HUES48 (cell line): ENCODE measurements at regions not wholly inside any gene's neighbourhood (a gene's known extent, or its start where the extent isn't known, plus 50 kb on each side); places are given as distances from the start of the nearest gene placed in this dataset.
"Not testable (repeated sequence)": the region's sequence is repeated elsewhere in the genome, so short reads cannot be mapped to it uniquely, and the experiment has no call there.

Source experiments
- H3K27ac ChIP-seq: one replicate; pipeline ENCODE4 v1.7.0; 2013; ENCODE audit warnings: low read depth, low read length, inconsistent platforms
- H3K27me3 ChIP-seq: 2 replicates; pipeline ENCODE4 v1.6.1; 2013; ENCODE audit warnings: mild to moderate bottlenecking, low read length; ENCODE audit not compliant: control insufficient read depth, insufficient read depth
- H3K36me3 ChIP-seq: 2 replicates; pipeline ENCODE4 v1.6.1; 2013; ENCODE audit warnings: low read length; ENCODE audit not compliant: control insufficient read depth, insufficient read depth
- H3K4me1 ChIP-seq: 2 replicates; pipeline ENCODE4 v1.6.1; 2013; ENCODE audit warnings: mild to moderate bottlenecking, low read length; ENCODE audit not compliant: control insufficient read depth, insufficient read depth
- H3K4me3 ChIP-seq: 2 replicates; pipeline ENCODE4 v1.5.1; 2013; ENCODE audit warnings: mild to moderate bottlenecking, low read depth, low read length
- H3K9ac ChIP-seq: 2 replicates; pipeline ENCODE4 v1.6.1; 2013; ENCODE audit warnings: mild to moderate bottlenecking, low read depth, low read length, moderate library complexity
- H3K9me3 ChIP-seq: 2 replicates; pipeline ENCODE4 v1.6.1; 2013; ENCODE audit warnings: low read length; ENCODE audit not compliant: control insufficient read depth, insufficient read depth

GRCh38 chr11:87604350-87604749, 566.6 kb downstream of the TMEM135 start:
- no peak overlapping the region for H3K27ac ChIP-seq
- no peaks in the 10 kb centered on the region for H3K4me1 ChIP-seq
- no peaks in the 10 kb centered on the region for H3K36me3 ChIP-seq
- no peak overlapping the region for H3K9ac ChIP-seq
- no peak overlapping the region for H3K4me3 ChIP-seq
- H3K27me3 ChIP-seq: no peaks in the 10 kb centered on the region
- H3K9me3 ChIP-seq: no peaks in the 10 kb centered on the region

- Histone ChIP-seq H3K9me3 (no peaks in the 10 kb centered on the region), H3K27me3 (no peaks in the 10 kb centered on the region), H3K9ac (no peak overlapping the region), H3K4me1 (no peaks in the 10 kb centered on the region), H3K4me3 (no peak overlapping the region), H3K27ac (no peak overlapping the region), H3K36me3 (no peaks in the 10 kb centered on the region)
These were observed 566.2 kb downstream of the TMEM135 start for GRCh38 chr11:87603887-87604286.

GRCh38 chr11:87602776-87603175, 565.0 kb downstream of the TMEM135 start:
- Histone ChIP-seq H3K4me3 (no peak overlapping the region), H3K4me1 (no peaks in the 10 kb centered on the region)

GRCh38 chr11:87600938-87601337, 563.2 kb downstream of the TMEM135 start:
- no peak overlapping the region for H3K9ac ChIP-seq
- no peaks in the 10 kb centered on the region for H3K9me3 ChIP-seq
- no peaks in the 10 kb centered on the region for H3K4me1 ChIP-seq
- H3K27ac ChIP-seq: no peak overlapping the region
- no peaks in the 10 kb centered on the region for H3K27me3 ChIP-seq
- H3K4me3 ChIP-seq: no peak overlapping the region
- no peaks in the 10 kb centered on the region for H3K36me3 ChIP-seq

More at GRCh38 chr11:87602776-87603175, 565.0 kb downstream of the TMEM135 start:
- Histone ChIP-seq H3K36me3 (no peaks in the 10 kb centered on the region), H3K9ac (no peak overlapping the region), H3K9me3 (no peaks in the 10 kb centered on the region), H3K27me3 (no peaks in the 10 kb centered on the region), H3K27ac (no peak overlapping the region)

GRCh38 chr11:87597725-87598124, 560.0 kb downstream of the TMEM135 start:
- Histone ChIP-seq H3K9ac (no peak overlapping the region), H3K27me3 (no peaks in the 10 kb centered on the region), H3K4me1 (no peaks in the 10 kb centered on the region), H3K9me3 (no peaks in the 10 kb centered on the region), H3K4me3 (no peak overlapping the region), H3K36me3 (no peaks in the 10 kb centered on the region), H3K27ac (no peak overlapping the region)

- Histone ChIP-seq H3K9me3 (no peaks in the 10 kb centered on the region), H3K36me3 (no peaks in the 10 kb centered on the region), H3K9ac (no peak overlapping the region), H3K27ac (no peak overlapping the region), H3K4me1 (no peaks in the 10 kb centered on the region), H3K4me3 (no peak overlapping the region), H3K27me3 (no peaks in the 10 kb centered on the region)
These were observed 558.4 kb downstream of the TMEM135 start for GRCh38 chr11:87596176-87596575.

- Histone ChIP-seq H3K27me3 (no peaks in the 10 kb centered on the region), H3K36me3 (no peaks in the 10 kb centered on the region), H3K4me1 (no peaks in the 10 kb centered on the region), H3K4me3 (no peak overlapping the region), H3K9me3 (no peaks in the 10 kb centered on the region), H3K9ac (no peak overlapping the region), H3K27ac (no peak overlapping the region)
These were observed 551.3 kb downstream of the TMEM135 start for GRCh38 chr11:87589082-87589481.

GRCh38 chr11:87585613-87586012, 547.9 kb downstream of the TMEM135 start:
- H3K4me3 ChIP-seq, H3K36me3 ChIP-seq, H3K9ac ChIP-seq, H3K27ac ChIP-seq, H3K27me3 ChIP-seq, H3K9me3 ChIP-seq, H3K4me1 ChIP-seq: not testable (repeated sequence)

- no peaks in the 10 kb centered on the region for H3K36me3 ChIP-seq
- no peak overlapping the region for H3K9ac ChIP-seq
- H3K9me3 ChIP-seq: no peaks in the 10 kb centered on the region
- H3K27me3 ChIP-seq: no peaks in the 10 kb centered on the region
- no peak overlapping the region for H3K27ac ChIP-seq
- no peaks in the 10 kb centered on the region for H3K4me1 ChIP-seq
- H3K4me3 ChIP-seq: no peak overlapping the region
These were observed 546.2 kb downstream of the TMEM135 start for GRCh38 chr11:87583931-87584330.

GRCh38 chr11:87575088-87575487, 537.4 kb downstream of the TMEM135 start:
- 0 out of 2 replicates have a peak, but pooled peaks cover 3% of the 10 kb centered on the region for H3K9me3 ChIP-seq
- H3K27me3 ChIP-seq: no peaks in the 10 kb centered on the region
- H3K9ac ChIP-seq: no peak overlapping the region
- H3K4me1 ChIP-seq: peaks cover 25% of the 10 kb centered on the region
- no peaks in the 10 kb centered on the region for H3K36me3 ChIP-seq
- no peak overlapping the region for H3K4me3 ChIP-seq
- no peak overlapping the region for H3K27ac ChIP-seq

GRCh38 chr11:87574193-87574592, 536.5 kb downstream of the TMEM135 start:
- 0 out of 2 replicates have a peak, but pooled peaks cover 3% of the 10 kb centered on the region for H3K9me3 ChIP-seq
- H3K4me1 ChIP-seq: peaks cover 25% of the 10 kb centered on the region
- no peaks in the 10 kb centered on the region for H3K27me3 ChIP-seq
- no peak overlapping the region; the same call in 1 of the 2 replicates for H3K4me3 ChIP-seq
- peak overlapping the region; percentile 32 for H3K27ac ChIP-seq
- H3K9ac ChIP-seq: no peak overlapping the region
- H3K36me3 ChIP-seq: no peaks in the 10 kb centered on the region

- H3K4me1 ChIP-seq: peaks cover 25% of the 10 kb centered on the region
- H3K27me3 ChIP-seq: no peaks in the 10 kb centered on the region
- no peak overlapping the region for H3K27ac ChIP-seq
- H3K36me3 ChIP-seq: no peaks in the 10 kb centered on the region
- 0 out of 2 replicates have a peak, but pooled peaks cover 3% of the 10 kb centered on the region for H3K9me3 ChIP-seq
- no peak overlapping the region for H3K9ac ChIP-seq
- no peak overlapping the region for H3K4me3 ChIP-seq
These were observed 536.0 kb downstream of the TMEM135 start for GRCh38 chr11:87573708-87574107.
